GM12875 (cell line): ENCODE measurements at regions not wholly inside any gene's neighbourhood (a gene's known extent, or its start where the extent isn't known, plus 50 kb on each side); places are given as distances from the start of the nearest gene placed in this dataset.

Experiments used
- H3K4me3 ChIP-seq: one replicate; pipeline ENCODE4 v1.5.1; 2011; ENCODE audit warnings: low read depth, low read length, control low read depth
- TF ChIP-seq, protein P1 (sequence below): IDR thresholded peaks from 2 replicates; pipeline ENCODE4 v1.5.1; 2011; ENCODE audit warnings: low read depth, mild to moderate bottlenecking, control low read depth, inconsistent platforms, low read length, moderate library complexity, borderline replicate concordance; ENCODE audit not compliant: insufficient read depth

DNA sequence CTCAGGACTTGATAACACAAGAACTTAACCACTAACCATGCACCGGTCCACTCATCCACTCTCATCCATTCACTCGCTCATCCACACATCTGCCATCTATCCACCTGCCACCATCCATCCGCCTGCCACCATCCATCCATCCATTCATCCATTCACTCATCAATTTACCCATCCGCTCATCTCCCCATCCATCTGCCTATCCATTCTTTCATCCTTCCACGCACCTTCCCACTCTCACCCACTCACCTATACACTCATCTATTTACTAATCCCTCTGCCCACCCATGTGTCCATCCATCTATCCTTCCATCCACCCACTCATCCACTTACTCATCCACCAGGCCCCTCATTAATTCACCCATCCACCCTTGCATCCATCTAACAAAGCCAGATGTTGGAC, 131.0 kb downstream of the MRM1 start:
- no peak overlapping the region for H3K4me3 ChIP-seq
- TF ChIP-seq, protein P1, sequence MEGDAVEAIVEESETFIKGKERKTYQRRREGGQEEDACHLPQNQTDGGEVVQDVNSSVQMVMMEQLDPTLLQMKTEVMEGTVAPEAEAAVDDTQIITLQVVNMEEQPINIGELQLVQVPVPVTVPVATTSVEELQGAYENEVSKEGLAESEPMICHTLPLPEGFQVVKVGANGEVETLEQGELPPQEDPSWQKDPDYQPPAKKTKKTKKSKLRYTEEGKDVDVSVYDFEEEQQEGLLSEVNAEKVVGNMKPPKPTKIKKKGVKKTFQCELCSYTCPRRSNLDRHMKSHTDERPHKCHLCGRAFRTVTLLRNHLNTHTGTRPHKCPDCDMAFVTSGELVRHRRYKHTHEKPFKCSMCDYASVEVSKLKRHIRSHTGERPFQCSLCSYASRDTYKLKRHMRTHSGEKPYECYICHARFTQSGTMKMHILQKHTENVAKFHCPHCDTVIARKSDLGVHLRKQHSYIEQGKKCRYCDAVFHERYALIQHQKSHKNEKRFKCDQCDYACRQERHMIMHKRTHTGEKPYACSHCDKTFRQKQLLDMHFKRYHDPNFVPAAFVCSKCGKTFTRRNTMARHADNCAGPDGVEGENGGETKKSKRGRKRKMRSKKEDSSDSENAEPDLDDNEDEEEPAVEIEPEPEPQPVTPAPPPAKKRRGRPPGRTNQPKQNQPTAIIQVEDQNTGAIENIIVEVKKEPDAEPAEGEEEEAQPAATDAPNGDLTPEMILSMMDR, result no peak

DNA sequence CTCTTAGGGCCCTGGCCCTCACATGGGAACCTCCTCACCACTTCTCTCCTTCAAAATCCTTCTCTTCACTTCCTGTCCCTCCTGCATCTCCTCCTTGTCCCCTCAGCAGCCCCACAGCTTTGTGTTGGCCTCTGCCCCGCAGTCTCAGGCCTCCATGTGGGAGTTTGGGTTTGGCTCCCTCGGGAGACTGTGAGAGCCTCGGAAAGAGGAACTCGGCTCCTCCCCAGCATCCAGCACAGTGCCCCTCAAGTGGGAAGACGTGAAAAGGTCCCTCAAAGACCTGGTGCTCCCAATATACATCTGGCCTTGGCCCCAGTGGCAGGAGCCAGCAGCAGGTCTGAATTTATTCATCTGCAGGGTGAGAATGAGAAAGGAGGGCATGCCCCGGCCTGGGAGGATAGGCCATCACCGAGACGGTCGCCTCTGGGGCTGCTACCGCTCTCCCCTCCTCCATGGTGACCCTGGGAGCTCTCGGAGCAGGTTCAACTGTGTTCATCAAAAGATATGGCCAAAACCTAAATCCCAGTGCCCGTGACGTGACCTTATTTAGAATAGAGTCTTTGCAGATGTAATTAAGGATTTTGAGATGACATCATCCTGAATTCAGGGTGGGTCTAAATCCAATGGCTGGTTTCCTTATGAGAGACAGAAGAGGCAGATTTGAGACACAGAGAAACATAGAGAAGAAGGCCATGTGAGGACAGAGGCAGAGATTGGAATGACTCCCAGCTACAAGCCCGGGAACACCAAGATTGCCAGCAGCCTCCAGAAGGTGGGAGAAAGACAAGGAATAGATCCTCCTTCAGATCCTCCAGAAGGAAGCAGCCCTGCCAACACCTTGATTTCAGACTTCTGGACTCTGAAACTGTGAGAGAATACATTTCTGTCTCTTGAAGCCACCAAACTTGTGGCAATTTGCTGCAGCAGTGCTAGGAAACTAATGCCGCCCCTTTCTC, 135.1 kb downstream of the MRM1 start:
- H3K4me3 ChIP-seq, result no peak overlapping the region
- TF ChIP-seq, protein P1, result no peak

- TF ChIP-seq, protein P1, result no peak
- no peak overlapping the region for H3K4me3 ChIP-seq
Measured at GRCh38 chr17:36739208-36739607, 137.8 kb downstream of the MRM1 start.

DNA sequence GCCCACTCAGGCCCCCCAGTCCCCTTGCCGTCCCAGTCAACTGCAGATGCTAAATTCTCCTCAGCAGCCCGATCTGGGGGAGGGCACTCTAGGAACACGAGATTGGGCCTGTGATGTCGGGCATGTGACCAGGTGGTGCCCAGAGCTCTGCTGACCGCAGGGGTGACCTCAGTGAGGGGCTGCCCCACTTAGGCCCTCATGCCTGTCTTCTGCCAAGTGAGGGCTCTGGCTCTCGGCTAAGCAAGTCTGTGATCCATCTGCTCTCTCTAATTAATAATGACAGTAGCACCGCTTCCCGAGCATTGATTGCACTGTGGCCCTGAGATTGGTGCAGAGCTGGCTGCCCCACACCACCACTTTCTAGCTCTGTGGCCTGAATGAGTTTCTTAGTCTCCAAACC, 138.8 kb downstream of the MRM1 start:
- no peak overlapping the region for H3K4me3 ChIP-seq

DNA sequence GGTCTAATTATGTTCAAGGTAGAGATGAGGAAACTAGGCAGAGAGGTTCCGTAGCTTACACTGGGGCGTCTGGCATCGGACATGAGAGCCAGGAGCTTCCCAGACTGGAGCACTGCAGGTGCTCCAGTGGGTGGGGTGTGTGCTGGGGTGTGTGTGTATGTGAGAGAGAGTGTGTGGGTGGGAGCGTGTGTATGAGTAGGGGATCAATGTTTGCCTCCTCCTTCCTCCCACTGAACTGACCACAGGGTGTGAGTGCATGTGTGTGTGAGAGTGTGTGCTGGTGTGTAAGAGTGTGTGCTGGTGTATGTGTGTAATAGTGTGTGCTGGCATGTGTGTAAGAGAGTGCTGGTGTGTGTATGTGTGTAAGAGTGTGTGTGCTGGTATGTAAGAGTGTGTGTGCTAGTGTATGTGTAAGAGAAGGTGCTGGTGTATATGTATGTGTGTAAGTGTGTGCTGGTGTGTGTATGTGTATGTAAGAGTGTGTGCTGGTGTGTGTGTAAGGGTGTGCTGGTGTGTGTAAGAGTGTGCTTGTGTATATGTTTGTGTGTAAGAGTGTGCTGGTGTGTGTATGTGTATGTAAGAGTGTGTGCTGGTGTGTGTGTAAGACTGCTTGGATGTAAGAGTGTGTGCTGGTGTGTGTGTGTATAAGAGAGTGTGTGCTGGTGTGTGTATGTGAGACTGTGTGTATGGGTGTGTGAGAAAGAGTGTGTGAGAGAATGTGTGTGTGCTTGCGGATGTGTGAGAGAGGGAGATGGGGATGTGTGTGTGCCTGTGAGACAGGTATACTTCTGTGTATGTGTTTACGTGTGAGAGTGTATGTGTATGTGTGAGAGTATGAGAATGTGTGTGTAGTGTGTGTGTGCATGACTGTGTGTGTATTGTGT, 139.9 kb downstream of the MRM1 start:
- TF ChIP-seq, protein P1, result no peak

More for the DNA sequence above, 138.8 kb downstream of the MRM1 start:
- TF ChIP-seq, protein P1, result no peak

GRCh38 chr17:36742267-36743000, 141.1 kb downstream of the MRM1 start:
- TF ChIP-seq, protein P1, result no peak
- no peak overlapping the region for H3K4me3 ChIP-seq

More for the DNA sequence above, 139.9 kb downstream of the MRM1 start:
- no peak overlapping the region for H3K4me3 ChIP-seq
